Dendritic cell treated with granulocyte-macrophage colony-stimulating factor and Interleukin-4, amounts not matched to agents 40 ng/mL and 50 ng/mL, for 4 days (primary cell): ENCODE measurements at regions not wholly inside any gene's neighbourhood (a gene's known extent, or its start where the extent isn't known, plus 50 kb on each side); places are given as distances from the start of the nearest gene placed in this dataset.

ENCODE experiments used
- H3K27ac Mint-ChIP-seq: one replicate; pipeline ENCODE4 v1.8.0; 2022; ENCODE audit warnings: mild to moderate bottlenecking, mixed read lengths
- H3K27me3 Mint-ChIP-seq: one replicate; pipeline ENCODE4 v1.8.0; 2022; ENCODE audit warnings: mild to moderate bottlenecking, mixed read lengths
- H3K36me3 Mint-ChIP-seq: one replicate; pipeline ENCODE4 v1.8.0; 2022; ENCODE audit warnings: low read depth, mixed read lengths
- H3K4me1 Mint-ChIP-seq: one replicate; pipeline ENCODE4 v1.8.0; 2022; ENCODE audit warnings: low read depth, mixed read lengths
- H3K4me3 Mint-ChIP-seq: one replicate; pipeline ENCODE4 v1.8.0; 2022; ENCODE audit warnings: mild to moderate bottlenecking, moderate library complexity, mixed read lengths
- H3K9me3 Mint-ChIP-seq: one replicate; pipeline ENCODE4 v1.8.0; 2022; ENCODE audit warnings: mixed read lengths
- intact Hi-C: fragments of 100-400 bp; cut with micrococcal nuclease; formaldehyde crosslinking; loops from one replicate; pipeline ENCODE4 v1.15.0; 2022

- Mint-ChIP-seq H3K27ac (no peak overlapping the region), H3K4me3 (no peak overlapping the region), H3K36me3 (no peaks in the 10 kb centered on the region), H3K27me3 (no peaks in the 10 kb centered on the region), H3K4me1 (no peaks in the 10 kb centered on the region), H3K9me3 (no peaks in the 10 kb centered on the region)
- intact Hi-C loops = no loop called here
Observed at GRCh38 chr1:218759795-218760194, 413.9 kb upstream of the LYPLAL1 start.

- H3K27ac Mint-ChIP-seq = no peak overlapping the region
- H3K36me3 Mint-ChIP-seq = no peaks in the 10 kb centered on the region
- H3K4me3 Mint-ChIP-seq = no peak overlapping the region
- intact Hi-C loops = no loop called here
- no peaks in the 10 kb centered on the region for H3K9me3 Mint-ChIP-seq
- H3K4me1 Mint-ChIP-seq = no peaks in the 10 kb centered on the region
- no peaks in the 10 kb centered on the region for H3K27me3 Mint-ChIP-seq
Observed at GRCh38 chr1:218760601-218761570, 412.8 kb upstream of the LYPLAL1 start.

GRCh38 chr1:218763538-218763937 lies 410.1 kb upstream of the LYPLAL1 start:
- Mint-ChIP-seq H3K27me3 (no peaks in the 10 kb centered on the region), H3K9me3 (no peaks in the 10 kb centered on the region), H3K36me3 (no peaks in the 10 kb centered on the region), H3K27ac (no peak overlapping the region), H3K4me1 (no peaks in the 10 kb centered on the region), H3K4me3 (no peak overlapping the region)
- intact Hi-C loops = no loop called here

- H3K27me3 Mint-ChIP-seq = no peaks in the 10 kb centered on the region
- no peaks in the 10 kb centered on the region for H3K36me3 Mint-ChIP-seq
- intact Hi-C loops = no loop called here
- no peak overlapping the region for H3K27ac Mint-ChIP-seq
- no peaks in the 10 kb centered on the region for H3K9me3 Mint-ChIP-seq
- no peaks in the 10 kb centered on the region for H3K4me1 Mint-ChIP-seq
- no peak overlapping the region for H3K4me3 Mint-ChIP-seq
Observed at GRCh38 chr1:218765753-218766152, 407.9 kb upstream of the LYPLAL1 start.

DNA sequence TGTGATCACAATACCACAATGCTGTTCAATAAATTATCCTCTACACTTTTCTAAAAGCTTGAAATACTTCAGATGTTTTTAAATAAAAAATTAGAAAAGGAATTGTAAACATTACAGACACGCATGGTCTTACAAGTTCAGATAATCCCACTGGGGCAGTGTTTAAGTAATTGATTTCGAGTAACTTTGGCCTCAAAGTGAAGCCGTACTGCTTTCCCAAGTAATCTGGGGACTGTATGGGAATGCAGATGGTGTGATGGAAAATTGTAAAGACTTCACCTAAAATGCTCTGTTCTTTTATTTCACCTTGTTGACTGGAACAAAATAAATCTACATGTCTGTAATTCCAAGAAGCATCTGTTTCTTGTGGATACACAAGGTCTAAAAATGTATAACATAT lies 401.7 kb upstream of the LYPLAL1 start:
- Mint-ChIP-seq H3K9me3 (no peaks in the 10 kb centered on the region), H3K4me1 (no peaks in the 10 kb centered on the region), H3K36me3 (no peaks in the 10 kb centered on the region), H3K4me3 (no peak overlapping the region), H3K27ac (no peak overlapping the region), H3K27me3 (no peaks in the 10 kb centered on the region)
- intact Hi-C loops = no loop called here

GRCh38 chr1:218772575-218772974 lies 401.1 kb upstream of the LYPLAL1 start:
- no peaks in the 10 kb centered on the region for H3K27me3 Mint-ChIP-seq
- no peaks in the 10 kb centered on the region for H3K9me3 Mint-ChIP-seq
- no peak overlapping the region for H3K27ac Mint-ChIP-seq
- intact Hi-C loops = no loop called here
- H3K4me3 Mint-ChIP-seq = no peak overlapping the region
- H3K4me1 Mint-ChIP-seq = no peaks in the 10 kb centered on the region
- no peaks in the 10 kb centered on the region for H3K36me3 Mint-ChIP-seq

DNA sequence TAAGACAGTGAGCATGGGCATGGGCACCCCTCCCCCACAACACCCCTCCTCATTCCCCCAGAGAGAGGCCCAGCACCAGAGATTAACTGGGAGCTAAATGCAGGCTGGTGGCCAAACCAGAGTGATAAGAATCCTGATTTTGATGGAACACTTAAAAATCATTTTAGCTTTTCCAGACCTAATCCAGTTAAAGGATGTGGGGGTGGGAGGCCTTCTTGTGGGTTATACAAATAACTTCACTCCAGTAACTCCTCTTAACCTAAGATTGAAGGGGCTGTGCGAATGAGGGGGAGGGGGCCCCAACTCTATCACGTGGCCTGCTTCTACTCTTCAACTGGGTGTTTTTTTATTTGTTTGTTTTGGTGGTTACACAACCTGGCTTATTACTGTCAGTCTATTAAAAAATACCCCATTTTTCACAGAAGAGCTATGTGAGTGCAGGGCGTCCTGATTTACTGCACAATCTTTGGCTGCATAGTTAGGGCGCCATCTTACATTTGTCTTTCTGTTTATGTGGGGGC lies 398.1 kb upstream of the LYPLAL1 start:
- no peaks in the 10 kb centered on the region for H3K4me1 Mint-ChIP-seq
- intact Hi-C loops = no loop called here
- H3K27ac Mint-ChIP-seq = no peak overlapping the region
- H3K4me3 Mint-ChIP-seq = no peak overlapping the region
- no peaks in the 10 kb centered on the region for H3K36me3 Mint-ChIP-seq
- no peaks in the 10 kb centered on the region for H3K27me3 Mint-ChIP-seq
- no peaks in the 10 kb centered on the region for H3K9me3 Mint-ChIP-seq

- no peaks in the 10 kb centered on the region for H3K4me1 Mint-ChIP-seq
- H3K4me3 Mint-ChIP-seq = no peak overlapping the region
- H3K36me3 Mint-ChIP-seq = no peaks in the 10 kb centered on the region
- intact Hi-C loops = no loop called here
- H3K27me3 Mint-ChIP-seq = no peaks in the 10 kb centered on the region
- no peak overlapping the region for H3K27ac Mint-ChIP-seq
- H3K9me3 Mint-ChIP-seq = no peaks in the 10 kb centered on the region
Observed at GRCh38 chr1:218778257-218779126, 395.2 kb upstream of the LYPLAL1 start.

- intact Hi-C loops = no loop called here
- Mint-ChIP-seq H3K27me3 (no peaks in the 10 kb centered on the region), H3K4me3 (no peak overlapping the region), H3K36me3 (no peaks in the 10 kb centered on the region), H3K4me1 (no peaks in the 10 kb centered on the region), H3K9me3 (no peaks in the 10 kb centered on the region), H3K27ac (no peak overlapping the region)
Observed at GRCh38 chr1:218779341-218780100, 394.2 kb upstream of the LYPLAL1 start.

DNA sequence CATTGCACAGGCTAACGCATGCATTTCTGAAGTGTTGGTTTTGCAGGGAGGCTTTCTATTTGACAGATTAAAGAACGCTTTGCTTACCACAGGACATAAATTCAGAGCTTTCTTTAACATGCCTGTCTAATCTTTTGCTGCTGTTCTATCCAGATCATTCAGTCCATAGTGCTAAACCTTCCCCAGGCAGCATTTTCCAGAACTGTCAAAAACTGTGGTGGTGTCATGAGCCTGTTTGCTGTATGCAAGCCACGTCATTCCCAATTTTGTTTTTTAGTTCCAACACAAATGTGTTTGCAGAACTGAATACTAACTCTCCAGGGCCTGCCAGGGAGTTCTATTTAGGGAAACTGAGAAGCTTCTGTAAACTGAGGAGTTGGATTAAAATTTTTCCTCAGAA lies 390.5 kb upstream of the LYPLAL1 start:
- no peaks in the 10 kb centered on the region for H3K9me3 Mint-ChIP-seq
- no peak overlapping the region for H3K27ac Mint-ChIP-seq
- no peaks in the 10 kb centered on the region for H3K36me3 Mint-ChIP-seq
- H3K4me3 Mint-ChIP-seq = no peak overlapping the region
- H3K4me1 Mint-ChIP-seq = no peaks in the 10 kb centered on the region
- H3K27me3 Mint-ChIP-seq = no peaks in the 10 kb centered on the region
- intact Hi-C loops = no loop called here

GRCh38 chr1:218783916-218784315 lies 389.8 kb upstream of the LYPLAL1 start:
- no peaks in the 10 kb centered on the region for H3K36me3 Mint-ChIP-seq
- intact Hi-C loops = no loop called here
- H3K4me1 Mint-ChIP-seq = no peaks in the 10 kb centered on the region
- H3K27me3 Mint-ChIP-seq = no peaks in the 10 kb centered on the region
- no peak overlapping the region for H3K4me3 Mint-ChIP-seq
- no peaks in the 10 kb centered on the region for H3K9me3 Mint-ChIP-seq
- H3K27ac Mint-ChIP-seq = no peak overlapping the region

DNA sequence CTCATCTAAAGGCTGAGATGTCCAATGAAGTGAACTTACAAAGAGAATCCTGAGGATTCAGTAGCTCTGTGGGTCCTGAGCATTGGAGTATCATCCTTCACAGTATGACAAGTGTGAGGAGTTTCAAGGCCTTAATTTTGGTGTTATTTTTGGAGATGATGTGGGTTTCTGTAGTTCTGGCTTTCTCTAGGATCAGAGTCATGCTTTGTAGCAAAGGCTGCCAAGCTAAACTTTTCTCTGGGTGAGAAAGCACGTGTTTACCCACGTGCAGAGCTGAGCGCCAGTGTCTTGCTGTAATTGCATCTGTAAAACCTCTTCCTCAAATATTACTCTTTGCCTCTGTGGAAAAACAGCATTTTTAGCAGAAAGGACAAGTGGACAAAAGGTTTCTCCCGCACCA lies 387.8 kb upstream of the LYPLAL1 start:
- no peaks in the 10 kb centered on the region for H3K9me3 Mint-ChIP-seq
- H3K27ac Mint-ChIP-seq = no peak overlapping the region
- no peaks in the 10 kb centered on the region for H3K4me1 Mint-ChIP-seq
- H3K4me3 Mint-ChIP-seq = no peak overlapping the region
- intact Hi-C loops = no loop called here
- H3K36me3 Mint-ChIP-seq = no peaks in the 10 kb centered on the region
- H3K27me3 Mint-ChIP-seq = no peaks in the 10 kb centered on the region

DNA sequence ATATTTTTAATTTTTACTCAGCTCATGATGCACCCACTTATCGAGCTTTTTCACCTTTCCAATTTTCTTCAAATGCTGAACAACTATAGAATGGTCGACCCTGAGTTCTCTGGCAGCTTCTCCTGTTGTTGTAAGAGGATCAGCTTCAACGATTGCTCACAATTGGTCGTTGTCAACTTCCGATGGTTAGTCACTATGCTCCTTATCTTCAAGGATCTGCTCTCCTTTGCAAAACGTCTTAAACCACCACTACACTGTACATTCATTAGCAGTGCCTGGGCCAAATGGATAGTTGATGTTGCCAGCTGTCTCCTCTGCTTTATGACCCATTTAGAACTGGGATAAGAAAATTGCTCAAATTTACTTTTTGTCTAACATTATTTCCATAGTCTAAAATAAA lies 385.9 kb upstream of the LYPLAL1 start:
- intact Hi-C loops = no loop called here
- Mint-ChIP-seq H3K4me3 (no peak overlapping the region), H3K9me3 (no peaks in the 10 kb centered on the region), H3K27me3 (no peaks in the 10 kb centered on the region), H3K36me3 (no peaks in the 10 kb centered on the region), H3K27ac (no peak overlapping the region), H3K4me1 (no peaks in the 10 kb centered on the region)
